ENCODE measurements at regions not wholly inside any gene's neighbourhood (a gene's known extent, or its start where the extent isn't known, plus 50 kb on each side); places are given as distances from the start of the nearest gene placed in this dataset.

DNA sequence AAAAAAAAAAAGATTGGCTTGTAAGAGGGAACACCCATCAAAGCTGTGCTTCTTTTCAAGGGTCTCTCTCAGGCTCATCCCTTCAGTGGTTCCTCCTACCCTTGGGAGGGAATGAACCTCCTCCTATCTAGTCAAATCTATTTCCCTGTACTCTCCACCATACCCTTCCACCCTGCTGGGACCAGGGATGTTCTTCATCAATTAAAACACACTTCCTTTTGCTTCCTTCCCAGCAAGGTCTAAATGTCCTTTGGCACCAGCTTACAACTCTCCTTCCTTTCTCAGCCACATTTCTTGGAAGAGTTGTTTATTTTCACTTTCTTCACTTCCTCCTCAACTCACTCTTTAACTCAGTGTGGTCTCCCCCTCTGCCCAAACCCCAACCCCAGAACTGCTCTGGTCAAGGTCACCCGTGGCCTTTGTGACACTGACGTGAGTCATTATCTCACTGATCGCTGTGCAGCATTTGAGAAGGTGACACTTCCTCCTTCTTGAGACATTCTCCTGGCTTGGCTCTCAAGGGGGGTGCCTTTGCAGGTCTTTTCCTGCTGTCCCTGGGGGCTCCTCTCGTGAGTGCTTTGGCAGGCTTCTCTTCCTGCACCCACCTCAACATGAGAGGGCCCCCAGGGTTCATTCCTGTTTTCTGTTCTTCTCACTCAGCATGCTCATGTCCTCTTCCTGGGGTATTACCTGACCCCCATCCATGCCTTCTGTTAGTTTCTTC is 210.5 kb upstream of the TLE3 start:
- no peak overlapping the region for H2BK20ac ChIP-seq (ENCODE audit: low read depth, low read length)

More for the DNA sequence above, 210.5 kb upstream of the TLE3 start:
- Histone ChIP-seq H3K27me3 (ENCODE audit: control insufficient read depth, insufficient read depth, low read length) (peaks cover 33% of the 10 kb centered on the region), H3K36me3 (ENCODE audit: control insufficient read depth, insufficient read depth, low read length) (no peaks in the 10 kb centered on the region), H3K79me1 (ENCODE audit: low read depth in 1 of 2, low read length in 2 of 2) (no peaks in the 10 kb centered on the region), H3K4me3 (ENCODE audit: insufficient read depth, low read depth, low read length) (no peak overlapping the region), H2AFZ (replicated peaks; ENCODE audit: low read length, poor library complexity) (no peak overlapping the region), H4K20me1 (ENCODE audit: insufficient read depth, low read length) (no peaks in the 10 kb centered on the region), H4K91ac (ENCODE audit: insufficient read depth, low read depth, low read length) (no peak overlapping the region), H2AK9ac (replicated peaks; ENCODE audit: low read depth, low read length, poor library complexity) (no peak overlapping the region), H3K4me1 (ENCODE audit: control insufficient read depth, insufficient read depth, low read length) (no peaks in the 10 kb centered on the region; the same call in 1 of the 2 replicates), H3K23ac (ENCODE audit: low read depth, low read length) (no peak overlapping the region), H3K9ac (ENCODE audit: low read depth, low read length) (no peak overlapping the region), H3K27ac (ENCODE audit: insufficient read depth, low read length) (no peak overlapping the region), H3K18ac (ENCODE audit: low read depth, low read length) (no peak overlapping the region), H3K56ac (ENCODE audit: extremely low read depth, insufficient read depth, low read length) (no peak overlapping the region), H2BK5ac (ENCODE audit: low read depth, low read length, poor library complexity, severe bottlenecking) (no peak overlapping the region), H3K14ac (replicated peaks; ENCODE audit: low read depth, low read length) (no peak overlapping the region), H3K9me1 (ENCODE audit: insufficient read depth, low read length) (no peaks in the 10 kb centered on the region), H3K4me2 (ENCODE audit: low read depth, low read length) (no peak overlapping the region), H2BK15ac (ENCODE audit: low read depth, low read length) (no peak overlapping the region), H3K4ac (ENCODE audit: low read depth, low read length) (no peak overlapping the region), H3K9me3 (ENCODE audit: control insufficient read depth, insufficient read depth, low read length) (peaks cover 2% of the 10 kb centered on the region; the same call in 1 of the 2 replicates), H2AK5ac (ENCODE audit: low read depth, low read length) (no peak overlapping the region), H2BK120ac (ENCODE audit: low read depth, low read length) (no peak overlapping the region), H4K5ac (ENCODE audit: low read depth, low read length) (no peak overlapping the region), H4K8ac (ENCODE audit: low read depth in 2 of 2, low read length in 2 of 2) (no peak overlapping the region)
- CTCF ChIA-PET: no interaction called here
- TF ChIP-seq, protein P1, sequence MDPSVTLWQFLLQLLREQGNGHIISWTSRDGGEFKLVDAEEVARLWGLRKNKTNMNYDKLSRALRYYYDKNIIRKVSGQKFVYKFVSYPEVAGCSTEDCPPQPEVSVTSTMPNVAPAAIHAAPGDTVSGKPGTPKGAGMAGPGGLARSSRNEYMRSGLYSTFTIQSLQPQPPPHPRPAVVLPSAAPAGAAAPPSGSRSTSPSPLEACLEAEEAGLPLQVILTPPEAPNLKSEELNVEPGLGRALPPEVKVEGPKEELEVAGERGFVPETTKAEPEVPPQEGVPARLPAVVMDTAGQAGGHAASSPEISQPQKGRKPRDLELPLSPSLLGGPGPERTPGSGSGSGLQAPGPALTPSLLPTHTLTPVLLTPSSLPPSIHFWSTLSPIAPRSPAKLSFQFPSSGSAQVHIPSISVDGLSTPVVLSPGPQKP (IDR thresholded peaks at IDR 0.05; ENCODE audit: borderline replicate concordance, low read depth, low read length): no peak
- TF ChIP-seq MAFK (IDR thresholded peaks at IDR 0.05; ENCODE audit: low read depth, low read length): no peak
- TF ChIP-seq RCOR1 (IDR thresholded peaks at IDR 0.05; ENCODE audit: insufficient replicate concordance, low read length): no peak
- TF ChIP-seq SMC3 (IDR thresholded peaks at IDR 0.05; ENCODE audit: low read depth, low read length): no peak
- no peak for TF ChIP-seq RFX5 (IDR thresholded peaks at IDR 0.05; ENCODE audit: low read depth, low read length)
- no peak for TF ChIP-seq POLR2A (IDR thresholded peaks at IDR 0.05; ENCODE audit: low read depth, low read length)
- TF ChIP-seq, protein P2, sequence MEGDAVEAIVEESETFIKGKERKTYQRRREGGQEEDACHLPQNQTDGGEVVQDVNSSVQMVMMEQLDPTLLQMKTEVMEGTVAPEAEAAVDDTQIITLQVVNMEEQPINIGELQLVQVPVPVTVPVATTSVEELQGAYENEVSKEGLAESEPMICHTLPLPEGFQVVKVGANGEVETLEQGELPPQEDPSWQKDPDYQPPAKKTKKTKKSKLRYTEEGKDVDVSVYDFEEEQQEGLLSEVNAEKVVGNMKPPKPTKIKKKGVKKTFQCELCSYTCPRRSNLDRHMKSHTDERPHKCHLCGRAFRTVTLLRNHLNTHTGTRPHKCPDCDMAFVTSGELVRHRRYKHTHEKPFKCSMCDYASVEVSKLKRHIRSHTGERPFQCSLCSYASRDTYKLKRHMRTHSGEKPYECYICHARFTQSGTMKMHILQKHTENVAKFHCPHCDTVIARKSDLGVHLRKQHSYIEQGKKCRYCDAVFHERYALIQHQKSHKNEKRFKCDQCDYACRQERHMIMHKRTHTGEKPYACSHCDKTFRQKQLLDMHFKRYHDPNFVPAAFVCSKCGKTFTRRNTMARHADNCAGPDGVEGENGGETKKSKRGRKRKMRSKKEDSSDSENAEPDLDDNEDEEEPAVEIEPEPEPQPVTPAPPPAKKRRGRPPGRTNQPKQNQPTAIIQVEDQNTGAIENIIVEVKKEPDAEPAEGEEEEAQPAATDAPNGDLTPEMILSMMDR (conservative IDR thresholded peaks at IDR 0.05; ENCODE audit: low read depth, low read length): no peak
- no peak for TF ChIP-seq MXI1 (IDR thresholded peaks at IDR 0.05; ENCODE audit: borderline replicate concordance, low read depth, low read length)
- TF ChIP-seq CHD1 (IDR thresholded peaks at IDR 0.05; ENCODE audit: low read depth, low read length): no peak
- WGBS, 2 experiments (ENCODE audit: extremely low coverage in 2 of 2, insufficient read length in 1 of 2): 32% methylated on average over 2 of the region's 4 CpGs; no CpG with 5 or more reads in 1 of the 2 experiments
- no peak for DNase-seq
- ATAC-seq (ENCODE audit: low read depth): no peak
- POLR2A ChIA-PET (ENCODE audit: unreplicated experiment): no interaction called here
- intact Hi-C loops (cut with micrococcal nuclease) (no loop called here), dilution Hi-C loops (cut with HindIII; ENCODE audit: low sequenced_read_pairs, unreplicated experiment) (no loop called here), in situ Hi-C loops (cut with MboI; ENCODE audit: low sequenced_read_pairs) (no loop called here)
- BruUV-seq (replicated peaks): no TSS peak
